PC-9 (cell line): ENCODE measurements at regions not wholly inside any gene's neighbourhood (a gene's known extent, or its start where the extent isn't known, plus 50 kb on each side); places are given as distances from the start of the nearest gene placed in this dataset.

ENCODE experiments used
- BruUV-seq: library from RNA; stranded (reverse); fragments of 400-500 nt; replicated peaks from 2 replicates; lab custom pipeline; 2021; lab: Mats Ljungman, UMichigan
- CTCF ChIA-PET: fragments of 300-600 bp; sonication (Branson Sonifier 250); formaldehyde crosslinking; loops from one replicate; lab custom pipeline; 2022; ENCODE audit warnings: antibody characterized with exemption; lab: Charles Lee
- POLR2A ChIA-PET: fragments of 300-600 bp; sonication (Branson Sonifier 250); formaldehyde crosslinking; loops from one replicate; lab custom pipeline; 2022; ENCODE audit warnings: antibody characterized with exemption; ENCODE audit not compliant: unreplicated experiment; lab: Charles Lee
- DNase-seq, 2 experiments: peaks; one replicate each; pipeline versions ENCODE4 v3.0.0 to v3.0.0-alpha.2; 2015 to 2022; ENCODE audit warnings: mixed read lengths in 1 of 2
- H2AFZ ChIP-seq: fragments of 200-600 bp; sonication (generic); 2 replicates; pipeline ENCODE4 v1.8.1; 2017; ENCODE audit warnings: antibody characterized with exemption
- H3F3A ChIP-seq: fragments of 200-600 bp; sonication (generic); 2 replicates; pipeline ENCODE4 v1.8.1; 2017; ENCODE audit warnings: antibody characterized with exemption, mild to moderate bottlenecking, low read depth; ENCODE audit not compliant: insufficient read depth
- H3K27ac ChIP-seq: fragments of 200-600 bp; sonication (generic); 2 replicates; pipeline ENCODE4 v1.6.1; 2016; ENCODE audit warnings: mixed run types
- H3K27me3 ChIP-seq: fragments of 200-600 bp; sonication (generic); 2 replicates; pipeline ENCODE4 v1.6.1; 2016; ENCODE audit warnings: low read depth, mixed run types; ENCODE audit not compliant: insufficient read depth
- H3K36me3 ChIP-seq: fragments of 200-600 bp; sonication (generic); 2 replicates; pipeline ENCODE4 v1.6.1; 2016; ENCODE audit warnings: low read depth, mixed run types
- H3K4me1 ChIP-seq: fragments of 200-600 bp; sonication (generic); replicated peaks from 2 replicates; pipeline ENCODE4 v1.6.1; 2016; ENCODE audit warnings: mixed run types; ENCODE audit not compliant: insufficient read depth
- H3K4me2 ChIP-seq: fragments of 200-600 bp; sonication (generic); 2 replicates; pipeline ENCODE4 v1.6.1; 2017; ENCODE audit warnings: mixed run types
- H3K4me3 ChIP-seq: fragments of 200-600 bp; sonication (generic); 2 replicates; pipeline ENCODE4 v1.6.1; 2016; ENCODE audit warnings: mixed run types
- H3K79me2 ChIP-seq: fragments of 200-600 bp; sonication (generic); 2 replicates; pipeline ENCODE4 v1.6.1; 2017; ENCODE audit warnings: low read depth, mixed run types
- H3K9me2 ChIP-seq: fragments of 200-600 bp; sonication (generic); 2 replicates; pipeline ENCODE4 v1.8.1; 2017; ENCODE audit warnings: mild to moderate bottlenecking; ENCODE audit not compliant: insufficient read depth
- H3K9me3 ChIP-seq: fragments of 200-600 bp; sonication (generic); 2 replicates; pipeline ENCODE4 v1.8.1; 2016; ENCODE audit warnings: low read depth; ENCODE audit not compliant: insufficient read depth
- H4K20me1 ChIP-seq: fragments of 200-600 bp; sonication (generic); 2 replicates; pipeline ENCODE4 v1.8.1; 2017; ENCODE audit not compliant: insufficient read depth
- CTCF ChIP-seq: fragments of 200-600 bp; sonication (generic); conservative IDR thresholded peaks from 2 replicates; pipeline ENCODE4 v1.6.1; 2017; ENCODE audit warnings: mixed run types, antibody characterized with exemption, mild to moderate bottlenecking, moderate library complexity
- EZH2 ChIP-seq: fragments of 200-600 bp; sonication (generic); IDR thresholded peaks from 2 replicates; pipeline ENCODE4 v1.8.0; 2017; ENCODE audit warnings: antibody characterized with exemption, low read depth
- intact Hi-C: fragments of 100-400 bp; cut with micrococcal nuclease; formaldehyde crosslinking; loops from one replicate; pipeline ENCODE4 v1.10.0; 2022; ENCODE audit not compliant: unreplicated experiment

- CTCF ChIA-PET = no interaction called here
- H3K27ac ChIP-seq = no peak overlapping the region
These were observed 319.3 kb upstream of the ZNF608 start for GRCh38 chr5:125065741-125066140.

DNA sequence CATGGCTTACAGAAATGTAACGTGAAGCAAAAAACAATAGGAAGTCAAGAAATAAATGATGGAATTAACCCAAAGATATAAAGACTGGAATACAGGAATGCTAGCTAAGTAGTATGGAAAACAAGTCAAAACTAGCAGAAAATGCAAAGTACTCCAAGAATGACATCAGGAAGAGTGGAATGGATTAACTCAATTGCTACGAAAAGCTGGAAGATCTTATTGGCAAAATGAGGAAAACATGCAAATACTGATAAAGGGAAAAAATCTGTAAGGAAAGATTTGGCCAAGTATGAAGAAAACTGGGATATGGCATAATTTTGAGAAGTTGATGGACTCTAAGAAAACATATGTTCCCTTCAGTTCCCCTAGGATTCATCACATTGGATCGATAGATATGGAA is 324.5 kb upstream of the ZNF608 start:
- Histone ChIP-seq H3K9me2 (no peaks in the 10 kb centered on the region), H3F3A (no peaks in the 10 kb centered on the region), H3K36me3 (no peaks in the 10 kb centered on the region), H3K9me3 (peaks cover 7% of the 10 kb centered on the region), H4K20me1 (no peaks in the 10 kb centered on the region), H3K27me3 (no peaks in the 10 kb centered on the region), H3K4me1 (no peaks in the 10 kb centered on the region), H2AFZ (no peak overlapping the region), H3K79me2 (no peaks in the 10 kb centered on the region), H3K27ac (no peak overlapping the region), H3K4me3 (no peak overlapping the region), H3K4me2 (no peak overlapping the region)
- TF ChIP-seq EZH2 = no peak
- TF ChIP-seq CTCF = no peak
- BruUV-seq = no TSS peak
- ChIA-PET CTCF (no interaction called here), POLR2A (no interaction called here)
- DNase-seq = no peak
- intact Hi-C loops = no loop called here

More at GRCh38 chr5:125065741-125066140, 319.3 kb upstream of the ZNF608 start:
- TF ChIP-seq EZH2 (no peak), CTCF (no peak)
- Histone ChIP-seq H4K20me1 (no peaks in the 10 kb centered on the region), H3K36me3 (no peaks in the 10 kb centered on the region), H3K27me3 (no peaks in the 10 kb centered on the region), H3K9me3 (no peaks in the 10 kb centered on the region), H2AFZ (no peak overlapping the region), H3K79me2 (no peaks in the 10 kb centered on the region), H3K4me2 (no peak overlapping the region), H3F3A (no peaks in the 10 kb centered on the region), H3K4me3 (no peak overlapping the region), H3K9me2 (no peaks in the 10 kb centered on the region), H3K4me1 (no peaks in the 10 kb centered on the region)
- POLR2A ChIA-PET = no interaction called here
- DNase-seq = no peak
- BruUV-seq = no TSS peak
- intact Hi-C loops = no loop called here

DNA sequence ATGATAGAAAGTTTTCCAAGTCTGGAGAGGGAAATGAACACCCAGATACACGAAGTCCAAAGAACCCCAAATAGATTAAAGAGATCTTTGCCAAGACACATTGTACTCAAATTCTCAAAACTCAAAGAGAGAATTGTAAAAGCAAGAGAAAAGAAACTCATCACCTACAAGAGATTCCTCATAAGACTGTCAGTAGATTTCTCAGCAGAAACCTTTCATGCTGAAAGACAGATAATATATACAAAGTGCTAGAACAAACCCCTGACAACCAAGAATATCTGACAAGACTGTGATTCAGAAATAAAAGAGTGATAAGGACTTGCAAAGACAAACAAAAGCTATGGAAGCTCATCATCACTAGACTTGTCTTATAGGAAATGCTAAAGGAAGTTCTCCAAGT is 326.7 kb upstream of the ZNF608 start:
- ChIA-PET CTCF (no interaction called here), POLR2A (interaction anchor here (0.6 kb wide), 1 partner anchor 946 kb away, joined by 6 read pairs; no protein-coding TSS in a partner anchor)
- no peak for DNase-seq
- Histone ChIP-seq H3K4me1 (no peaks in the 10 kb centered on the region), H3F3A (no peaks in the 10 kb centered on the region), H3K9me2 (no peaks in the 10 kb centered on the region), H4K20me1 (no peaks in the 10 kb centered on the region), H3K4me2 (no peak overlapping the region), H3K79me2 (no peaks in the 10 kb centered on the region), H3K36me3 (no peaks in the 10 kb centered on the region), H3K9me3 (peaks cover 7% of the 10 kb centered on the region), H3K4me3 (no peak overlapping the region), H2AFZ (no peak overlapping the region), H3K27me3 (no peaks in the 10 kb centered on the region), H3K27ac (no peak overlapping the region)
- intact Hi-C loops = no loop called here
- no TSS peak for BruUV-seq
- TF ChIP-seq EZH2 (no peak), CTCF (no peak)
